ENCODE measurements at regions not wholly inside any gene's neighbourhood (a gene's known extent, or its start where the extent isn't known, plus 50 kb on each side); places are given as distances from the start of the nearest gene placed in this dataset.

- Histone ChIP-seq H3K27me3 (ENCODE audit: insufficient read depth, poor library complexity, severe bottlenecking) (peaks cover 21% of the 10 kb centered on the region), H3K27ac (replicated peaks) (no peak overlapping the region), H3K4me3 (replicated peaks; ENCODE audit: insufficient read depth, low read length) (no peak overlapping the region)
- TF ChIP-seq SPI1 (IDR thresholded peaks at IDR 0.05; ENCODE audit: borderline replicate concordance, low read depth), result no peak
- no peak for TF ChIP-seq GABPA (IDR thresholded peaks at IDR 0.05; ENCODE audit: low read depth)
- no peak for TF ChIP-seq POLR2AphosphoS5 (IDR thresholded peaks at IDR 0.05; ENCODE audit: low read depth)
- no peak for TF ChIP-seq CTCF (IDR thresholded peaks at IDR 0.05; ENCODE audit: insufficient read depth, low read length)
- TF ChIP-seq REST (IDR thresholded peaks at IDR 0.05; ENCODE audit: insufficient replicate concordance, low read depth), result no peak
- DNase-seq (ENCODE audit: low read depth in 1 of 2, low spot score in 1 of 2), result no peak
Observed at GRCh38 chr12:131219670-131220330, 266.1 kb downstream of the ADGRD1 start.

GRCh38 chr12:131220331-131220685 lies 266.6 kb downstream of the ADGRD1 start:
- H3K4me3 ChIP-seq (replicated peaks; ENCODE audit: insufficient read depth, low read length), result no peak overlapping the region

More at GRCh38 chr12:131220331-131220685, 266.6 kb downstream of the ADGRD1 start:
- no peak for DNase-seq (ENCODE audit: low read depth in 1 of 2, low spot score in 1 of 2)
- Histone ChIP-seq H3K27ac (replicated peaks) (no peak overlapping the region), H3K27me3 (ENCODE audit: insufficient read depth, poor library complexity, severe bottlenecking) (peaks cover 21% of the 10 kb centered on the region)
- TF ChIP-seq POLR2AphosphoS5 (IDR thresholded peaks at IDR 0.05; ENCODE audit: low read depth) (no peak), SPI1 (IDR thresholded peaks at IDR 0.05; ENCODE audit: borderline replicate concordance, low read depth) (no peak), CTCF (IDR thresholded peaks at IDR 0.05; ENCODE audit: insufficient read depth, low read length) (no peak), GABPA (IDR thresholded peaks at IDR 0.05; ENCODE audit: low read depth) (no peak), REST (IDR thresholded peaks at IDR 0.05; ENCODE audit: insufficient replicate concordance, low read depth) (no peak)
